Large intestine (tissue), 3 donors: ENCODE measurements at regions not wholly inside any gene's neighbourhood (a gene's known extent, or its start where the extent isn't known, plus 50 kb on each side); places are given as distances from the start of the nearest gene placed in this dataset.
"Not testable (repeated sequence)": the region's sequence is repeated elsewhere in the genome, so short reads cannot be mapped to it uniquely, and the experiment has no call there.

Source experiments
- DNase-seq, 2 donors: peaks; one replicate each; pipeline versions ENCODE4 v3.0.0 to v3.0.0-alpha.2; 2013
- H3K27ac ChIP-seq: one replicate; pipeline ENCODE4 v1.5.1; 2013; ENCODE audit warnings: low read length
- H3K27me3 ChIP-seq: 2 replicates; pipeline ENCODE4 v1.6.1; 2013; ENCODE audit warnings: low read length; ENCODE audit not compliant: control insufficient read depth, insufficient read depth
- H3K36me3 ChIP-seq: 2 replicates; pipeline ENCODE4 v1.6.1; 2013; ENCODE audit warnings: low read length; ENCODE audit not compliant: control insufficient read depth, insufficient read depth
- H3K4me1 ChIP-seq: one replicate; pipeline ENCODE4 v1.6.1; 2013; ENCODE audit warnings: low read length; ENCODE audit not compliant: control insufficient read depth, insufficient read depth
- H3K4me3 ChIP-seq: one replicate; pipeline ENCODE4 v1.5.1; 2013; ENCODE audit warnings: low read length
- H3K9me3 ChIP-seq: one replicate; pipeline ENCODE4 v1.6.1; 2013; ENCODE audit warnings: mild to moderate bottlenecking, low read depth, low read length, moderate library complexity; ENCODE audit not compliant: control insufficient read depth
- WGBS: methylation state at CpG from one replicate; pipeline ENCODE4 v1.1.5; 2013; ENCODE audit warnings: low lambda C conversion rate; ENCODE audit not compliant: insufficient coverage; 5-methylcytosine and 5-hydroxymethylcytosine counted together

GRCh38 chr7:69285854-69286253 lies 312.4 kb upstream of the AUTS2 start:
- H3K27ac ChIP-seq: no peak overlapping the region
- DNase-seq: no peak
- no peaks in the 10 kb centered on the region for H3K27me3 ChIP-seq
- no peaks in the 10 kb centered on the region for H3K36me3 ChIP-seq
- H3K4me1 ChIP-seq: no peaks in the 10 kb centered on the region
- H3K9me3 ChIP-seq: no peaks in the 10 kb centered on the region
- no peak overlapping the region for H3K4me3 ChIP-seq

- no CpG with 5 or more reads among the region's 3 CpGs for WGBS
- Histone ChIP-seq H3K27me3 (no peaks in the 10 kb centered on the region), H3K36me3 (no peaks in the 10 kb centered on the region), H3K27ac (no peak overlapping the region), H3K9me3 (no peaks in the 10 kb centered on the region), H3K4me3 (no peak overlapping the region), H3K4me1 (no peaks in the 10 kb centered on the region)
- DNase-seq: no peak
Measured at GRCh38 chr7:69295977-69296376, 302.3 kb upstream of the AUTS2 start.

DNA sequence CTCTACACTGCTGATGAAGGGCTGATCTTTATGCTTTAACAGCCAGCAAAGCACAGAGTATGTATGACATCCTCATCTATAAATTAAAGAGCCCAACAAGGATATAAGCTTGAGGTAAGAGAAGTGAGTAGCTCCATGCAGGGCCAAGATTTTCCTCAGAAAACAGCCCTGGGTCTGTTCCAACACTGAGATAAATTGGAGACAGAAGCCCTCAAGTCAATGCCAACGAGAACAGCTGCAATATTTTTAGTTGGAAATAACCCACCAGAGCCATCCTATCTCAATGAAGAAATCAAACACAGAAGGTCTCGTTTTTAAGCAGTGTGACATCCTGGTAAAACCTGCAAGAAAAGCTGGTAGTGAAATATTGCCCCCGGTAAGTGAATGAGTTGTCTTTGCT lies 297.0 kb upstream of the AUTS2 start:
- WGBS: no CpG with 5 or more reads among the region's 3 CpGs
- Histone ChIP-seq H3K4me3 (no peak overlapping the region), H3K4me1 (no peaks in the 10 kb centered on the region), H3K9me3 (no peaks in the 10 kb centered on the region), H3K27ac (no peak overlapping the region), H3K36me3 (no peaks in the 10 kb centered on the region), H3K27me3 (no peaks in the 10 kb centered on the region)
- no peak for DNase-seq

- Histone ChIP-seq H3K4me3 (no peak overlapping the region), H3K27ac (no peak overlapping the region), H3K27me3 (no peaks in the 10 kb centered on the region), H3K36me3 (no peaks in the 10 kb centered on the region), H3K9me3 (no peaks in the 10 kb centered on the region), H3K4me1 (no peaks in the 10 kb centered on the region)
- 100% methylated on average over 1 of the region's 1 CpG for WGBS
- no peak for DNase-seq
Measured at GRCh38 chr7:69309601-69310000, 288.7 kb upstream of the AUTS2 start.

GRCh38 chr7:69311489-69311888 lies 286.8 kb upstream of the AUTS2 start:
- Histone ChIP-seq H3K27ac (no peak overlapping the region), H3K4me3 (no peak overlapping the region), H3K27me3 (no peaks in the 10 kb centered on the region), H3K9me3 (no peaks in the 10 kb centered on the region), H3K4me1 (no peaks in the 10 kb centered on the region), H3K36me3 (no peaks in the 10 kb centered on the region)
- no peak for DNase-seq
- WGBS: no CpG with 5 or more reads among the region's 1 CpG

GRCh38 chr7:69313852-69314251 lies 284.4 kb upstream of the AUTS2 start:
- H3K4me1 ChIP-seq, H3K36me3 ChIP-seq, DNase-seq, H3K4me3 ChIP-seq, H3K27me3 ChIP-seq, H3K27ac ChIP-seq, H3K9me3 ChIP-seq: not testable (repeated sequence)
- no CpG with 5 or more reads among the region's 4 CpGs for WGBS

- Histone ChIP-seq H3K4me3 (no peak overlapping the region), H3K27me3 (no peaks in the 10 kb centered on the region), H3K4me1 (no peaks in the 10 kb centered on the region), H3K36me3 (no peaks in the 10 kb centered on the region), H3K27ac (no peak overlapping the region), H3K9me3 (no peaks in the 10 kb centered on the region)
- DNase-seq: no peak
- WGBS: no CpG with 5 or more reads among the region's 10 CpGs
Measured at GRCh38 chr7:69318794-69319193, 279.5 kb upstream of the AUTS2 start.

DNA sequence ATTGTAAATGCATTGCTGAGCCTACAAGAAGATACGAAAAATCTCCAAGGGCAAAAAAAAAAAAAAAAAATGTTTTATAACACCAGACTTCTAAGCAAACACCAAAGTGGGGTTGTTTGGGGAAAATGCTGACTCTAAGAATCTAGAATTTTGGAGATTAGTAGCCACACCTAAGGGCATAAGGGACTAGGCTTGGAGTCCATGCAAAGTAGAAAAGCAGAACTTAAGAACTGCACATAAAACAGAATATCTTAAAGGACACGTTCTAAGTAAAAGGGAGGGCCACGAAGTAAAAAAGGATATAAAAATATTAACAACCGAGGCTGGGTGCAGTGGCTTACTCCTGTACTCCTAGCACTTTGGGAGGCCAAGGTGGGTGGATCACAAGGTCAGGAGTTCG lies 269.8 kb upstream of the AUTS2 start:
- Histone ChIP-seq H3K36me3 (no peaks in the 10 kb centered on the region), H3K27ac (no peak overlapping the region), H3K4me1 (no peaks in the 10 kb centered on the region), H3K4me3 (no peak overlapping the region), H3K9me3 (no peaks in the 10 kb centered on the region), H3K27me3 (no peaks in the 10 kb centered on the region)
- WGBS: 84% methylated on average over 2 of the region's 5 CpGs
- DNase-seq: no peak

- Histone ChIP-seq H3K36me3 (no peaks in the 10 kb centered on the region), H3K27ac (no peak overlapping the region), H3K4me3 (no peak overlapping the region), H3K4me1 (no peaks in the 10 kb centered on the region), H3K27me3 (peaks cover 2% of the 10 kb centered on the region), H3K9me3 (no peaks in the 10 kb centered on the region)
- WGBS: 86% methylated on average over 1 of the region's 3 CpGs
- DNase-seq: no peak
Measured at GRCh38 chr7:69334701-69335100, 263.6 kb upstream of the AUTS2 start.

DNA sequence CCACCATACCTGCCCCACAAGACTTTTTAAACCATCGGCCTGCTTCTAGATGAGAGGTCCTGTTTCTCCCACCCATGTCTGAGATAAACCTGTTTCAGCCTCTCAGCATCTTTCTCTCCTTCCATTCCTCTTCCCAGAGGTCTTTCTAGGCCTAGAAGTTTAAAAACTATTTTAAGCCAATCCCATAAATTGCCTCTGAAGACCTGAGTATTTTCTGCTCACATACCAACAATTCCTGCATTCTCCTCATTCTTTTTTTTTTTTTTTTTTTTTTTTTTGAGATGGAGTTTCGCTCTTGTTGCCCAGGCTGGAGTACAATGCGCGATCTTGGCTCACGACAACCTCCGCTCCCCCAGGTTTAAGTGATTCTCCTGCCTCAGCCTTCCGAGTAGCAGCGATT lies 262.9 kb upstream of the AUTS2 start:
- H3K9me3 ChIP-seq: no peaks in the 10 kb centered on the region
- H3K27ac ChIP-seq: no peak overlapping the region
- no peak overlapping the region for H3K4me3 ChIP-seq
- H3K4me1 ChIP-seq: no peaks in the 10 kb centered on the region
- H3K36me3 ChIP-seq: no peaks in the 10 kb centered on the region
- H3K27me3 ChIP-seq: peaks cover 2% of the 10 kb centered on the region
- DNase-seq: no peak
- WGBS: 60% methylated on average over 1 of the region's 8 CpGs

- H3K9me3 ChIP-seq: no peaks in the 10 kb centered on the region
- no peak for DNase-seq
- WGBS: no CpG with 5 or more reads among the region's 3 CpGs
- no peaks in the 10 kb centered on the region for H3K36me3 ChIP-seq
- no peaks in the 10 kb centered on the region for H3K4me1 ChIP-seq
- H3K27ac ChIP-seq: no peak overlapping the region
- H3K27me3 ChIP-seq: peaks cover 2% of the 10 kb centered on the region
- H3K4me3 ChIP-seq: no peak overlapping the region
Measured at GRCh38 chr7:69336976-69337375, 261.3 kb upstream of the AUTS2 start.
